ENCODE measurements at regions not wholly inside any gene's neighbourhood (a gene's known extent, or its start where the extent isn't known, plus 50 kb on each side); places are given as distances from the start of the nearest gene placed in this dataset.

- no peaks in the 10 kb centered on the region for H3K79me2 ChIP-seq (ENCODE audit: insufficient read depth, low read length)
- H3K4me3 ChIP-seq (ENCODE audit: low read depth, low read length, poor library complexity, severe bottlenecking): no peak overlapping the region
- no peaks in the 10 kb centered on the region for H3F3A ChIP-seq (ENCODE audit: insufficient read depth, low read length)
- H3K9me3 ChIP-seq (ENCODE audit: low read length): no peaks in the 10 kb centered on the region
- H3K27ac ChIP-seq (ENCODE audit: low read depth, low read length, poor library complexity, severe bottlenecking): no peak overlapping the region
- H3K36me3 ChIP-seq (ENCODE audit: insufficient read depth, low read length): no peaks in the 10 kb centered on the region
- TF ChIP-seq EZH2 (IDR thresholded peaks at IDR 0.05; ENCODE audit: borderline replicate concordance, low read length) (no peak), CTCF (IDR thresholded peaks at IDR 0.05; ENCODE audit: low read length) (no peak)
- no peaks in the 10 kb centered on the region for H3K9me2 ChIP-seq (ENCODE audit: low read depth, low read length)
- no peak overlapping the region for H2AFZ ChIP-seq (ENCODE audit: low read length)
- H4K20me1 ChIP-seq (ENCODE audit: insufficient read depth, low read length): no peaks in the 10 kb centered on the region
- no peaks in the 10 kb centered on the region for H3K27me3 ChIP-seq (ENCODE audit: insufficient read depth, low read length)
- no peaks in the 10 kb centered on the region for H3K4me1 ChIP-seq (ENCODE audit: insufficient read depth, low read length, severe bottlenecking)
- H3K4me2 ChIP-seq (ENCODE audit: low read length): no peak overlapping the region
- no peak overlapping the region for H3K9ac ChIP-seq (ENCODE audit: low read length)
Observed at GRCh38 chr4:124155239-124155638, 557.3 kb downstream of the ANKRD50 start.

- H3K9me3 ChIP-seq (ENCODE audit: low read length): no peaks in the 10 kb centered on the region
- H3K4me2 ChIP-seq (ENCODE audit: low read length): no peak overlapping the region
- H2AFZ ChIP-seq (ENCODE audit: low read length): no peak overlapping the region
- no peak for TF ChIP-seq CTCF (IDR thresholded peaks at IDR 0.05; ENCODE audit: low read length)
- no peak for TF ChIP-seq EZH2 (IDR thresholded peaks at IDR 0.05; ENCODE audit: borderline replicate concordance, low read length)
- H3K9ac ChIP-seq (ENCODE audit: low read length): no peak overlapping the region
- no peaks in the 10 kb centered on the region for H3F3A ChIP-seq (ENCODE audit: insufficient read depth, low read length)
- H4K20me1 ChIP-seq (ENCODE audit: insufficient read depth, low read length): no peaks in the 10 kb centered on the region
- H3K79me2 ChIP-seq (ENCODE audit: insufficient read depth, low read length): no peaks in the 10 kb centered on the region
- H3K36me3 ChIP-seq (ENCODE audit: insufficient read depth, low read length): no peaks in the 10 kb centered on the region
- H3K9me2 ChIP-seq (ENCODE audit: low read depth, low read length): no peaks in the 10 kb centered on the region
- H3K27me3 ChIP-seq (ENCODE audit: insufficient read depth, low read length): no peaks in the 10 kb centered on the region
- H3K27ac ChIP-seq (ENCODE audit: low read depth, low read length, poor library complexity, severe bottlenecking): no peak overlapping the region
- no peaks in the 10 kb centered on the region for H3K4me1 ChIP-seq (ENCODE audit: insufficient read depth, low read length, severe bottlenecking)
- H3K4me3 ChIP-seq (ENCODE audit: low read depth, low read length, poor library complexity, severe bottlenecking): no peak overlapping the region
Observed at GRCh38 chr4:124157396-124158083, 555.0 kb downstream of the ANKRD50 start.

- Histone ChIP-seq H4K20me1 (ENCODE audit: insufficient read depth, low read length) (no peaks in the 10 kb centered on the region), H3K4me3 (ENCODE audit: low read depth, low read length, poor library complexity, severe bottlenecking) (no peak overlapping the region), H3K4me1 (ENCODE audit: insufficient read depth, low read length, severe bottlenecking) (no peaks in the 10 kb centered on the region), H3K27ac (ENCODE audit: low read depth, low read length, poor library complexity, severe bottlenecking) (no peak overlapping the region), H3K4me2 (ENCODE audit: low read length) (no peak overlapping the region), H3K9me2 (ENCODE audit: low read depth, low read length) (no peaks in the 10 kb centered on the region), H3K79me2 (ENCODE audit: insufficient read depth, low read length) (no peaks in the 10 kb centered on the region), H3K9me3 (ENCODE audit: low read length) (no peaks in the 10 kb centered on the region), H3K27me3 (ENCODE audit: insufficient read depth, low read length) (no peaks in the 10 kb centered on the region), H2AFZ (ENCODE audit: low read length) (no peak overlapping the region), H3F3A (ENCODE audit: insufficient read depth, low read length) (no peaks in the 10 kb centered on the region), H3K36me3 (ENCODE audit: insufficient read depth, low read length) (no peaks in the 10 kb centered on the region), H3K9ac (ENCODE audit: low read length) (no peak overlapping the region)
- no peak for TF ChIP-seq EZH2 (IDR thresholded peaks at IDR 0.05; ENCODE audit: borderline replicate concordance, low read length)
- TF ChIP-seq CTCF (IDR thresholded peaks at IDR 0.05; ENCODE audit: low read length): no peak
Observed at GRCh38 chr4:124163401-124163800, 549.1 kb downstream of the ANKRD50 start.
